Bronchial epithelial cell (primary cell): ENCODE measurements at regions not wholly inside any gene's neighbourhood (a gene's known extent, or its start where the extent isn't known, plus 50 kb on each side); places are given as distances from the start of the nearest gene placed in this dataset.

Source experiments
- DNase-seq: peaks from one replicate; pipeline ENCODE4 v3.0.0-alpha.2; 2010; ENCODE audit warnings: low read depth
- FAIRE-seq: peaks from 2 replicates; lab custom pipeline; 2011; peaks lifted over from hg19 to GRCh38; lab: Jason Lieb, UNC
- H3K27me3 ChIP-seq: 2 replicates; pipeline ENCODE4 v1.5.1; 2011; ENCODE audit warnings: low read length; ENCODE audit not compliant: control insufficient read depth, insufficient read depth
- H3K36me3 ChIP-seq: 2 replicates; pipeline ENCODE4 v1.5.1; 2011; ENCODE audit warnings: low read length; ENCODE audit not compliant: control insufficient read depth, insufficient read depth
- H3K4me3 ChIP-seq: 2 replicates; pipeline ENCODE4 v1.5.1; 2011; ENCODE audit warnings: mild to moderate bottlenecking, low read depth, low read length, control low read depth
- TF ChIP-seq, protein P1 (sequence below): IDR thresholded peaks from 2 replicates; pipeline ENCODE4 v1.5.1; 2011; ENCODE audit warnings: mild to moderate bottlenecking, moderate library complexity, low read length, control low read depth, inconsistent platforms; ENCODE audit not compliant: insufficient read depth, severe bottlenecking

GRCh38 chr20:54320148-54320607, 112.3 kb downstream of the PFDN4 start:
- H3K4me3 ChIP-seq = no peak overlapping the region
- TF ChIP-seq, protein P1, sequence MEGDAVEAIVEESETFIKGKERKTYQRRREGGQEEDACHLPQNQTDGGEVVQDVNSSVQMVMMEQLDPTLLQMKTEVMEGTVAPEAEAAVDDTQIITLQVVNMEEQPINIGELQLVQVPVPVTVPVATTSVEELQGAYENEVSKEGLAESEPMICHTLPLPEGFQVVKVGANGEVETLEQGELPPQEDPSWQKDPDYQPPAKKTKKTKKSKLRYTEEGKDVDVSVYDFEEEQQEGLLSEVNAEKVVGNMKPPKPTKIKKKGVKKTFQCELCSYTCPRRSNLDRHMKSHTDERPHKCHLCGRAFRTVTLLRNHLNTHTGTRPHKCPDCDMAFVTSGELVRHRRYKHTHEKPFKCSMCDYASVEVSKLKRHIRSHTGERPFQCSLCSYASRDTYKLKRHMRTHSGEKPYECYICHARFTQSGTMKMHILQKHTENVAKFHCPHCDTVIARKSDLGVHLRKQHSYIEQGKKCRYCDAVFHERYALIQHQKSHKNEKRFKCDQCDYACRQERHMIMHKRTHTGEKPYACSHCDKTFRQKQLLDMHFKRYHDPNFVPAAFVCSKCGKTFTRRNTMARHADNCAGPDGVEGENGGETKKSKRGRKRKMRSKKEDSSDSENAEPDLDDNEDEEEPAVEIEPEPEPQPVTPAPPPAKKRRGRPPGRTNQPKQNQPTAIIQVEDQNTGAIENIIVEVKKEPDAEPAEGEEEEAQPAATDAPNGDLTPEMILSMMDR = no peak
- H3K27me3 ChIP-seq = no peaks in the 10 kb centered on the region
- no peaks in the 10 kb centered on the region for H3K36me3 ChIP-seq
- FAIRE-seq (no peak), DNase-seq (no peak)

DNA sequence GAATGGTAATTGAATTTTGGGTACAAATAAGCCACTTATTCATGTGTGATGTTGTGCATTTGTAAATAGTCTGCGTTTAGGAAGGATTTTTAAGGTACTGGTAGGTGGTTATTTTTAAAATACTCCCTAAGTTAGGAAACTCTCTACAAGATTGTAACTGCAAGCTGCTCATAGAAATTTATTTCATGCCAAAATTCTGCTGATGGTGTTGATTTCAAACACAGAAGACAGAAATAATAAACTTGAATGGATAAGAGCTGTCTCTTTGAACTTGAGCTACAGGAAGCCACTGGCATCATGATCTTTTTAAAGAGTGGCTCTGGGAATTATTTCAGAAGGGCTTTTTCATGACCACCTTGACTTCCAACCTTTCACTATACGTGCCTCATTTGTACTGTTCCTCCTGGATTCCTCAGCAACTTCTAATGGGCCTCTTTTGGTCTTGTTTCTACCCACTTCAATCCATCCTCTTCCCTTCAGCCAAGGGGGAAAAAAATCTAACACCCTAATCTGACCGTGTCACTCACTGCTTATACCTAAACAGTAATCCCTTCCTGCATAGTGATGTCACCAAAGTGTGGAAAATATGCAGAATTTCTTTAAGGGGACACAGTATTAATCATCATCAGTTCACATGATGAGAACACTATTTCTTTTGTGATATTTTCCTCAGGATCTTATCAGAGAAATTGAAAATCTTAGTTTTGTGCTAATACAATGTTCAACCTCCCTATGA, 113.6 kb downstream of the PFDN4 start:
- DNase-seq = no peak
- Histone ChIP-seq H3K4me3 (no peak overlapping the region), H3K27me3 (no peaks in the 10 kb centered on the region), H3K36me3 (no peaks in the 10 kb centered on the region)
- FAIRE-seq = no peak
- TF ChIP-seq, protein P1 = no peak

GRCh38 chr20:54323227-54323734, 115.4 kb downstream of the PFDN4 start:
- H3K4me3 ChIP-seq = no peak overlapping the region
- no peaks in the 10 kb centered on the region for H3K27me3 ChIP-seq
- DNase-seq = no peak
- H3K36me3 ChIP-seq = no peaks in the 10 kb centered on the region
- TF ChIP-seq, protein P1 = no peak
- FAIRE-seq = no peak

- no peak for DNase-seq
- FAIRE-seq = no peak
- Histone ChIP-seq H3K36me3 (no peaks in the 10 kb centered on the region), H3K27me3 (no peaks in the 10 kb centered on the region), H3K4me3 (no peak overlapping the region)
- TF ChIP-seq, protein P1 = no peak
Observed at GRCh38 chr20:54324041-54324440, 116.2 kb downstream of the PFDN4 start.

DNA sequence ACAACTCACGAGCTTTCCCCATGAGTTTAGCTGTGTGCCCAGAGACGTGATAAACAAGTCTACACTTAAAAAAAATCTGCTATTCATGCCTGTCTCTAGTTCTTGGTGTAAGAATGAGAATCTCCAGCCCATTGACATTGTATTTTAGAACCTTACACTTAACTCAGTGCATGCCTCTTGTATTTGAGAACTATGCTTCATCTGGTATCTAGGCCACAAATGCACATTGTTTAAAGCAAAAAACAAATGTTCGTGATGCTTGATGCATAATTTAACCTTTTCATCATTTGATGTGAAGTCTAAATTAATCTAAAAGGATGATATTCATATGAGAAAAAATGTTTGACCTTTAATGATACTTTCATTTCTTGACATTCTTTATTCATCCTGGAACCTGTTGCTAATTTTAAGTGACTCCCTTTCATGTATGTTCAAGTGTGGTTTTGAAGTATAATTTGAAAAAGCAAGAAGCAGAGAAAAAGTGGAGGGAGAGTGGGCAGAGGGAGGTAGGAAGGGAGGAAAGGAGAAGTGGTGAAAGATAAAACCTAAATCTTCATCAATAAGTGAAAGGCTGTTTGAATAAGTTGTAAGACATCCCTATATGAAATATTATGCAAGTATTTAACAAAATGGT, 116.9 kb downstream of the PFDN4 start:
- H3K36me3 ChIP-seq = no peaks in the 10 kb centered on the region
- TF ChIP-seq, protein P1 = no peak
- DNase-seq = no peak
- H3K4me3 ChIP-seq = no peak overlapping the region
- no peak for FAIRE-seq
- no peaks in the 10 kb centered on the region for H3K27me3 ChIP-seq
